Adrenal gland (tissue), 9 donors: ENCODE measurements at regions not wholly inside any gene's neighbourhood (a gene's known extent, or its start where the extent isn't known, plus 50 kb on each side); places are given as distances from the start of the nearest gene placed in this dataset.

Experiments
- DNase-seq, 7 donors: peaks; one replicate each; pipeline ENCODE4 v3.0.0-alpha.2; 2019 to 2020
- H3K27ac ChIP-seq, 5 donors: fragments of 200-600 bp; sonication (generic) in 4 of 5; 1 replicate in 3 of 5; 2 replicates in 2 of 5; pipeline versions ENCODE4 v1.5.1 to v1.8.0; 2016 to 2020; ENCODE audit warnings: mild to moderate bottlenecking in 1 of 5
- H3K27me3 ChIP-seq: fragments of 200-600 bp; 2 replicates; pipeline ENCODE4 v1.8.0; 2021
- H3K36me3 ChIP-seq, 2 donors: fragments of 200-600 bp; replicated peaks in 1 of 2; 1 replicate in 1 of 2; 2 replicates in 1 of 2; pipeline versions ENCODE4 v1.5.1 to v1.8.0; 2018 to 2022
- H3K4me1 ChIP-seq, 2 donors: fragments of 200-600 bp; replicated peaks in 1 of 2; 1 replicate in 1 of 2; 2 replicates in 1 of 2; pipeline versions ENCODE4 v1.5.1 to v1.8.0; 2018 to 2021
- H3K4me3 ChIP-seq, 4 donors: fragments of 200-600 bp; sonication (generic) in 3 of 4; one replicate each; pipeline ENCODE4 v1.5.1; 2016 to 2018
- H3K9me3 ChIP-seq, 3 donors: fragments of 200-600 bp; sonication (generic) in 1 of 3; replicated peaks in 1 of 3; 1 replicate in 2 of 3; 2 replicates in 1 of 3; pipeline versions ENCODE4 v1.5.1 to v1.8.0; 2016 to 2021
- CTCF ChIP-seq, 6 experiments: fragments of 450-650 bp in 4 of 6; fragments of 200-600 bp in 2 of 6; sonication (generic) in 1 of 6; IDR thresholded peaks; 1 replicate in 5 of 6; 2 replicates in 1 of 6; pipeline versions ENCODE4 v1.5.1 to v1.8.0; 2016 to 2021; ENCODE audit warnings: antibody characterized with exemption in 6 of 6, mild to moderate bottlenecking in 2 of 6, moderate library complexity in 1 of 6
- POLR2A ChIP-seq, 2 donors: fragments of 450-650 bp; IDR thresholded peaks; one replicate each; pipeline ENCODE4 v1.6.1; 2017; ENCODE audit warnings: antibody characterized with exemption in 2 of 2, mild to moderate bottlenecking in 2 of 2, moderate library complexity in 1 of 2
- WGBS, 4 donors: extraction: QIAGEN DNeasy Blood & Tissue Kit in 2 of 4; methylation state at CpG; one replicate each; pipeline versions ENCODE4 v1.1.5 to v1.1.7; 2013 to 2017; 5-methylcytosine and 5-hydroxymethylcytosine counted together
- intact Hi-C, 2 donors: fragments of 100-400 bp; cut with DNase I; formaldehyde crosslinking; loops; one replicate each; pipeline versions ENCODE4 v1.14.1 to v1.15.0; 2022 to 2023
- donor health status: healthy with polysubstance abuse.
- donor health status: Bipolar disorder and iron deficiency.
- donor health status: DM: yes; HTN: yes; CAD: no.
- donor health status: DM: no; HTN: no; CAD: no.
- donor health status: DM: no; HTN: no; CAD: no.

GRCh38 chr10:117781216-117781831 is 238.8 kb downstream of the EMX2 start:
- 78 to 83% (median 80%) methylated on average over 7 of the region's 7 CpGs for WGBS, 4 donors

GRCh38 chr10:117782276-117782675 is 239.7 kb downstream of the EMX2 start:
- WGBS, 4 donors: 21 to 45% (median 30%) methylated on average over 5 of the region's 5 CpGs
- TF ChIP-seq POLR2A (IDR thresholded peaks at IDR 0.05) (no peak), CTCF (IDR thresholded peaks at IDR 0.05) (no peak)
- Histone ChIP-seq H3K9me3 (no peaks in the 10 kb centered on the region), H3K4me1 (no peaks in the 10 kb centered on the region), H3K4me3 (no peak overlapping the region), H3K36me3 (no peaks in the 10 kb centered on the region), H3K27me3 (no peaks in the 10 kb centered on the region), H3K27ac (no peak overlapping the region)
- intact Hi-C loops: no loop called here
- DNase-seq: no peak

More at GRCh38 chr10:117781216-117781831, 238.8 kb downstream of the EMX2 start:
- Histone ChIP-seq H3K36me3 (no peaks in the 10 kb centered on the region), H3K4me3 (no peak overlapping the region), H3K4me1 (no peaks in the 10 kb centered on the region), H3K27ac (no peak overlapping the region), H3K9me3 (no peaks in the 10 kb centered on the region), H3K27me3 (no peaks in the 10 kb centered on the region)
- no peak for DNase-seq
- intact Hi-C loops: no loop called here
- TF ChIP-seq POLR2A (IDR thresholded peaks at IDR 0.05) (no peak), CTCF (IDR thresholded peaks at IDR 0.05) (no peak)

GRCh38 chr10:117783698-117784395 is 241.3 kb downstream of the EMX2 start:
- Histone ChIP-seq H3K4me1 (no peaks in the 10 kb centered on the region), H3K36me3 (no peaks in the 10 kb centered on the region), H3K4me3 (no peak overlapping the region), H3K27ac (no peak overlapping the region), H3K27me3 (no peaks in the 10 kb centered on the region), H3K9me3 (no peaks in the 10 kb centered on the region)
- 79 to 83% (median 81%) methylated on average over 14 of the region's 14 CpGs for WGBS, 4 donors
- no peak for TF ChIP-seq POLR2A (IDR thresholded peaks at IDR 0.05)
- no peak for TF ChIP-seq CTCF (IDR thresholded peaks at IDR 0.05)
- intact Hi-C loops: no loop called here
- no peak for DNase-seq

- Histone ChIP-seq H3K36me3 (no peaks in the 10 kb centered on the region), H3K27ac (no peak overlapping the region), H3K4me1 (no peaks in the 10 kb centered on the region), H3K9me3 (no peaks in the 10 kb centered on the region), H3K27me3 (peaks cover 7% of the 10 kb centered on the region), H3K4me3 (no peak overlapping the region)
- 83 to 92% (median 87%) methylated on average over 3 of the region's 3 CpGs for WGBS, 4 donors
- intact Hi-C loops: no loop called here
- DNase-seq: no peak
- TF ChIP-seq CTCF (IDR thresholded peaks at IDR 0.05): no peak
- TF ChIP-seq POLR2A (IDR thresholded peaks at IDR 0.05): no peak
Observed at GRCh38 chr10:117784776-117785175, 242.2 kb downstream of the EMX2 start.
